ENCODE measurements at regions not wholly inside any gene's neighbourhood (a gene's known extent, or its start where the extent isn't known, plus 50 kb on each side); places are given as distances from the start of the nearest gene placed in this dataset.

DNA sequence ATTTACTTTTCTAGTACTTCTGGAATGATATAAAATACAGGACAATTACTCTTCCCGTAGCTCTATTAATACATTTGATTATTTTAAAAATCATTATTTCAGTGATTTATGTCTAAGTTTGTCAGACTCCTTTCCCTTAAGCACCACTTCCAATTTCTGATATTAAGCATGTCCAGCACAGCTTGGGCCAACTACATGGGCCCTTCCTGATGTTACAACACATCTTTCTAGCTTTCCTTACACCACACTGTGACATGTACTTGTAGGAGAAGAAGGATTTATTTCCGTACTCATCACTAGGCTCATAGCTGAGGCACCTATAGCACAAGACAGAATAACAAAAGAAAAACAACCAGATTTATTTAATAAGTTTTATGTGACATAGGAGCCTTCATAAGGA, 134.8 kb upstream of the HNRNPA3 start:
- DNase-seq, result no peak

GRCh38 chr2:177078416-177078815, 134.2 kb upstream of the HNRNPA3 start:
- no peak for DNase-seq

- no peak for DNase-seq
These were observed 133.7 kb upstream of the HNRNPA3 start for GRCh38 chr2:177078855-177079254.

DNA sequence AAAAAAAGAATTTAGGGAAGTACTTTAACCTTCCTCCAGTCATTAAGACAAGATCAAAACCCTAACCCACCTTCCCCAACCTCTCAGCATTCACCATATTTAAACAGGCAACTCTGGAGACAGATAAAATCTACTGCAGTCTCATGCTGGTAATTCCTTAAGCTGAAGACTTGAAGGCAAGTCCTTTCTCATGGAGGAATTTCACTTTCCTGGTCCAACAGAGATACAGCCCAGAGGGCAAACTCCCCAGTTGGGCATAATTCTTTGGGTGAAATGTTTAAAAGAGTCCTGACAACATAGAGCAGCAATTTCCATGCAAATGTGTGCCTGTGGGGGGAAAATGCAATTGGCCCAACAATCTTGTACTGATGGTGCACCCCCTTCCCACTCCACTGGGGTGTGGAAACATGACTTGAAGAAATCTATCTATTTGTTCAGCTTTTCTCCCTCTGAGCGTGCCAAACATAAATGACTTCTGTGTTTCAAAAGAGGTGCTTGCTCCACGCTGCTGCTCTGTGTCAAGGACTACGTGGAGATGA, 131.8 kb upstream of the HNRNPA3 start:
- no peak for DNase-seq

DNA sequence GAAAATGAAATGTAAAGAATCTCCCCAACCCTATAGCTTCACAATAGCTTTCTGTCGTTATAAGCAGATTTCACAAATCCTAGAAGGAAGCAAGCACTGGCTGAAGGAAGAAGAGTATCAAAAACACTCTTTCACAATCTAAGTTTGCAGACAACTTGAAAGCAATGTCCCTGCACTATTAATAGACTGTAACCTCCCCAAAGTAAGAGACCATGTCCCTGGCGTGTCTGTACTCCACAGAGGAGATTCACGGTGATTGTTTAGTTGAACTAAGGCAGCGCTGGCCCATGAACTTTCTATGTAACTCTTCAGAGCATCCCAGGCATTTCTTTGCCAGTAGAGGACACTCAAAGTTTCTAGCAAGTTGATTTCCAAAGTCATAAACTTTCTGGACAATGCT, 128.0 kb upstream of the HNRNPA3 start:
- no peak for DNase-seq

DNA sequence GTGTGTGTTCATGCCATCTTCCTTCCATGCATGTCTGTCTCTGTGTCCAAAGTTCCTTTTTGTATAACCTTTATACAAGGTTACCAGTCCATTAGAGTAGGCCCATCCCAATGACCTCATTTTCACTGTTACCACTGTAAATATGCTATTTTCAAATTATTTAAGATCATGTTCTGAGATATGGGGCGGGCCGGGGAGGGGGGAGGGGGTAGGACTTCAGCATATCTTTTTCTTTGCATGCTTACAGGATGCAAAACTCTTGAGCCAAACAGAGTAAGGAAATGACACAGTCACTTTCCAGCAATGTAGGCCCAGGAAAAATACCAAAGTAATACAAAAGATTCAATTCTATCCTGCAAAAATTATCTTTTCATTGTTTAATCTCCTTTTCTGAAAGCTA, 124.1 kb upstream of the HNRNPA3 start:
- no peak for DNase-seq

GRCh38 chr2:177090967-177091366, 121.6 kb upstream of the HNRNPA3 start:
- no peak for DNase-seq

GRCh38 chr2:177093371-177093770, 119.2 kb upstream of the HNRNPA3 start:
- no peak for DNase-seq

DNA sequence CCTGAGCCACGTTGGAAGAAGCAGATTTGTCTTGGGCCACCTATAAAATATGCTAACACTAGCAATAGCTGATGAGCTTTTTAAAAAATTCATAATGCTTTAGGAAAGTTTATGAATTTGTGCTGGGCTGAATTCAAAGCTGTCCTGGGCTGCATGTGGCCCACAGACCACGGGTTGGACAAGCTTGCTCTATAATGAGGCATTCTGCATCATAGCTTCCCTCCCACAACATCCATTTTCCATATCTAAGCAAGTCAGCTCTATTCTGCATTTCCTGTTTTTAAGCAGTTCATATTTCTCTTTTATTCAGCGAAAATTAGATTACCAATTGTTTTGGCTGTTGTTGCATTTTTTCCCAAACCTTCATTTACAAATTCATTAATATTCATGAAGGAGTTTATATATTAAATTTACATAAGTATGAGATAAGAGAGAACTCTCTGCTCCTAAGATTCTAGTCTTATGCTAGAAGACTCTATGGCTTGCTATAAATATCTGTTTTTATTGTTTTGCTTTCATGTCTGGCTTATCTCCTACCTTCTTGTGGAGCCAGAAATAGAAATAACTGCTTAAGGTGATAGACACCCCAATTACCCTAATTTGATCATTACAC, 114.5 kb upstream of the HNRNPA3 start:
- DNase-seq, result no peak

DNA sequence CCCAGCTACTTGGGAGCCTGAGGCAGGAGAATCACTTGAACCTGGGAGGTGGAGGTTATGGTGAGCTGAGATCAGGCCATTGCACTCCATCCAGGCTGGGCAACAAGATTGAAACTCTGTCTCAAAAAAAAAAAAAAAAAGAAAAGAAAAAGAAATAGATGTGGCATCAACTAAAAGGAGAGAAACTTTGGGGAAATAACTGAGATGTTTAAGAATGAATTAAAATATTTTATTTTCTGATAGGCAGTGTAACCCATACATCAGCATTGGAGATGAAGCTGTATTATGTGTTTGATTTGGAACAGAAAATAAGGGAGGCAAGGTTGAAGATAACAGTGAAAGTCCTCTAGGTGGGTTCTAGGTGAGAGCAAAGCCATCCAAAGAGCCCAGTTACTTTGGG, 110.7 kb upstream of the HNRNPA3 start:
- DNase-seq, result no peak

DNA sequence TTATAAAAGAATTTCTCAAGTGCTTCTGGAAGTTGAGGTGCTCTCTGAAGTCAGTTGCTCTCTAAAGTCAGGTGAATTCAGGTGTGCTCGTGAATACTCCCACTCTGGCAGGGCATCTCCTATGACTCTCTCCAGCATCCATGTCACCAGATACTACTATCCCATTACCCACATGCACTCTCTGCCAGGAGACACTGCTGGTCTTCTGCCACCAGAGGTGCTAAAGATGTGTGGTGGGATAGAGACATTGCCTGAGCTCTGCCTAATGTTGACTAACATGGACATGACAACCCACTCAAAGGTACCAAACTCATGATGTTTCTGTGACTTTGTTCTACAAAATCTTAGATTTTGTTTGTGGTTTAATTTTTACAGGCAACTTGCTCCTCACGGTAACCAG, 106.4 kb upstream of the HNRNPA3 start:
- DNase-seq, result no peak

DNA sequence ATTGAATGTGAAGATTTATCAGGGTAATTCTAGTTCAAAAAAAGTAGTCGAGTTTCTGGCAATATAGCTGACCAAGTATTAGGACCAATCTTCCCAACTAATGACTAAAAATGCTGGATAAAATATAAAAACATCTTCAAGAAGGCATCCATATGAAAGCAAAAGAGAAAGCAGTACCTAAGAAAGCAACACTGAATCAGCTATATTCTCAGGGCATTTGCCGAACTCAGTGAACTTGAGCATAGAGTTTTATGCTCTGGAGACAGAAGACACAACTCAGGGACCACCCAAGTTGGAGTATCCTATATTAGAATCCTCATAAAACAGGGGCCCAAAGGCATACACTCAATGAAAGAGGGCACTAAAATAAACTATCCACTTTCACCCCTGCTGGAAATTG, 103.7 kb upstream of the HNRNPA3 start:
- DNase-seq, result no peak

- no peak for DNase-seq
These were observed 97.9 kb upstream of the HNRNPA3 start for GRCh38 chr2:177114712-177115111.

DNA sequence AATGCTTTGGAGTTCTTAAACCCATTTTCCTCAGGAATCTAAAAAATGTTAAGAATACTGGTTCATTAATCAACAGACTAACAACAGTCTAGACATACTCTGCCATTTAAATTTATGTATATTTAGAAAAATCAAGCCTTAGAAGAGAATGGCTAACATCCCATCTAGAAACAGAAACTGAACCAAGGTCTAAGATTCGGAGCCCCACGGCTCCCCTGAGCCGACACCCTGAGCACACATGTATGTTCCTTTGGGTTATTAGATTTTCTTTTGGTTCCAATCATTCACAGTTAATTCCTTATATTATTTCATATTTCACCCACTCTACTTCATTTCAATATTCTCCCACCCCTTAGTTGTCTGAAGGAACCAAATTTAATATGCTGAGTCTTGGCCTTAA, 94.8 kb upstream of the HNRNPA3 start:
- DNase-seq, result no peak

- no peak for DNase-seq
These were observed 94.0 kb upstream of the HNRNPA3 start for GRCh38 chr2:177118636-177119035.

DNA sequence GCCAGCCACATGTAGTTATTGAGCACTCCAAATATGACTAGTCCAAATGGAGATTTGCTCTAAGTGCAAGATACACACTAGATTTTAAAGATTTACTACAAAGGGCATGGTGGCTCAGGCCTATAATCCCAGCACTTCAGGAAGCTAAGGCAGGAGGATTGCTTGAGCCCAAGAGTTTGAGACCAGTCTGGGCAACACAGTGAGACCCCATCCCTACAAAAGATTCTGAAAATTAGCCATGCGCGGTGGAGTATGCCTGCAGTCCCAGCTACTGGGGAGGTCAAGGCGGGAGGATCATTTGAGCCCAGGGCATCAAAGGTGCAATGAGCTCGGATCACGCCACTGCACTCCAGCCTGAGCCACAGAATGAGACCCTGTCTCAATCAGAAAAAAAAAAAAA, 93.5 kb upstream of the HNRNPA3 start:
- no peak for DNase-seq

DNA sequence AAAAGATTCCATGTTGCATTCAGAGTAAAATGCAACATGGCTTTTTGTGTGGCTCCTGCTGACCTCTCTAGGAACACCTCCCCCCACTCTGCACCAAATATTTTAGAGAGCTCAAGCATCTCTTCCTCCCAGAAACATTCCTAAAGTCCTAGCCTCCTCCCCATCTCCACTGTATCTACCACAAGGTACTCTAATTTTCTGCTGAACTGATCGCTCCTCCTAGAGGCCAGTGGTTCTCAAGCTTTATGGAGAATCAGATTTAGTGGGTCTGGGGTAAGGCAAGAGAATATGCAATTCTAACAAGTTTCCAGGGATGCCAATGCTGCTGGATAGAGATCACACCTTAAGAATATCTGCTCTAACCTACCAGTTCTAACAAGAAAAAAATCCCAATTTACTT, 89.5 kb upstream of the HNRNPA3 start:
- no peak for DNase-seq

DNA sequence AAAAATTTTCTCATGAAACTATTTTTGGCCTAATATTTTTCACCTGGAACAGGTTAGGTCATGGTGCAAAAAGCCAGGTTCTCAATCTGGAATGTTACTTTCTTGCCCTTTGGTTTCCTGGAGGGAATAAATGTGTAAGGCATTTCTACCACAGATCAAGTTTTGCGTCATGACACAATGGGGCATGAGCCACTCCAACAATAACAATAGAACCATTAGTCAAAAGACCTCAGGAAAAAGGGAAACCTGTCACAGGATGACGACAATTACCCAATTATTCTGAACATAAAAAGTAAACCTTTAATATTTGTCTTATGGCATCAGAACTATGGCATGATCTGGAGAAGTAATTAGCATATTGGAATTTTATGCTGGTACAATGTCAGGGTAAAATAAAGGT, 88.2 kb upstream of the HNRNPA3 start:
- DNase-seq, result no peak

DNA sequence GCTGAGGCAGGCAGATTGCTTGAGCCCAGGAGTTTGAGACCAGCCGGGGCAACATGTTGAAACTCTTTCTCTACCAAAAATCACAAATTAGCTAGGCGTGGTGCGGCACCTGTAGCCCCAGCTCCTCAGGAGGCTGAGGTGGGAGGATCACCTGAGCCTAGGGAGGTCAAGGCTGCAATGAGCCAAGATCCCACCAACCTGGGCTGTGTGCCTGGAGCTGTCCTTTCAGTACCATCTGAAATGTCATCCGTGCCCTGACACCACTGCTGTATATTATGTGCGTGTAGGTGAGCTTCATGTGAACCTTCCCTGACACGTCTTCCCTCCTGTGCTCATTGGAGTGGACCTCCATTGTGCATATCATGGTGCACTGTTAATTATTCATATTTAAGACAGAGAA, 84.8 kb upstream of the HNRNPA3 start:
- no peak for DNase-seq

- DNase-seq, result no peak
These were observed 83.0 kb upstream of the HNRNPA3 start for GRCh38 chr2:177129610-177130009.

- DNase-seq, result no peak
These were observed 80.7 kb upstream of the HNRNPA3 start for GRCh38 chr2:177131858-177132257.

- no peak for DNase-seq
These were observed 73.8 kb upstream of the HNRNPA3 start for GRCh38 chr2:177138823-177139222.

- DNase-seq, result no peak
These were observed 70.7 kb upstream of the HNRNPA3 start for GRCh38 chr2:177141866-177142265.

DNA sequence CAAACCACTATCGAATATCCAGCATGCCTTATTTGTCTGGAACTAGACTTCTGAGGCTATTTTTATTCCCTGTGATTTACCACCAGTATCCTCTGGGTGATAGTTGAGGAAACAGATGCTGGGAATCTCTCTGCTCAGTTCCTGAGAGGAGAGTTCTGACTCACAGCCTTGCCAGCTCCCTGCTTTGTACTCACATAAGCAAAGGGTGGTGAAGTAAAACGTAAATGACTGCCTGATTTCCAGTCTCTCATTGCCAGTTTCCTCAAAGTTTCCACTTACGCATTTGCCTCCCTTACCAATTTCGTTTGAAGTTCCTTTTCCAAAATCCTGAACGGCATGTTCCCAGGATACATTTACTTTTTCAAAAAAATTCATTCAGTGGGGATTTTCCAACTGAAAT, 69.2 kb upstream of the HNRNPA3 start:
- no peak for DNase-seq

DNA sequence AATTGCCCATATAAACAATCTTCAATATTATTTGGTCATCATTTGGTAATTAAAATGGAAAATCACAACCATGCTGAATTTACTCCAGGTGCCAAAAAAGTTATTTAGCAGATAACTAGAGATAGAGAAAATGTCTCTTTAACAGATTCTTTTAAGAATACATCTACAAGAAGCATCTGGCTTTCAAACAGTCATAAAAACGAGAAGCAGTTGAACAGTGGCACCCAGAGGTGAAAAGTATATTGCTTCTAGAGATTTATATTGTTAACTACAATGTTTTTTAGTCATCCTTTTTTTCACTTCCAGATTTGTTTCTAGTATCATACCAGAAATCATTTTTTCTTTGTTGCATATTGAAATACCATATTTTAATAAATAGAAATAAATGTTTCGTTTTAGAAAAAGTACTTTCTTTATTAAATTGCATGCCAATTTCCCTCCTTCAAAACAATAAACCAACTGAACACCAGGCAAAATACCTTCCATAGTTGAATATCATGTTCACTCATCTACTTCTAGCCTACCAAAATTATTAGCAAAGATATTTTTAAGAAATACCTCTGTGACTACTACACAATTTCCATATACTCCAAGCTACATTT, 65.4 kb upstream of the HNRNPA3 start:
- peak in 1 of 2 donors; percentile 66 for DNase-seq

Data from CD4-positive, alpha-beta T cell treated with Interferon alpha-2 for 1 hour (primary cell).